Uterus (tissue), 2 donors: ENCODE measurements at regions not wholly inside any gene's neighbourhood (a gene's known extent, or its start where the extent isn't known, plus 50 kb on each side); places are given as distances from the start of the nearest gene placed in this dataset.

Experiments used
- POLR2A ChIP-seq, 2 donors: fragments of 450-650 bp; IDR thresholded peaks; one replicate each; pipeline ENCODE4 v1.6.1; 2016; ENCODE audit warnings: antibody characterized with exemption in 2 of 2, mild to moderate bottlenecking in 1 of 2, moderate library complexity in 1 of 2
- TF ChIP-seq, protein P1 (sequence below), 4 experiments: fragments of 200-600 bp in 2 of 4; fragments of 450-650 bp in 2 of 4; sonication (generic) in 2 of 4; IDR thresholded peaks; one replicate each; pipeline ENCODE4 v1.5.1; 2016 to 2019; ENCODE audit warnings: antibody characterized with exemption in 4 of 4, mild to moderate bottlenecking in 2 of 4, moderate library complexity in 1 of 4

DNA sequence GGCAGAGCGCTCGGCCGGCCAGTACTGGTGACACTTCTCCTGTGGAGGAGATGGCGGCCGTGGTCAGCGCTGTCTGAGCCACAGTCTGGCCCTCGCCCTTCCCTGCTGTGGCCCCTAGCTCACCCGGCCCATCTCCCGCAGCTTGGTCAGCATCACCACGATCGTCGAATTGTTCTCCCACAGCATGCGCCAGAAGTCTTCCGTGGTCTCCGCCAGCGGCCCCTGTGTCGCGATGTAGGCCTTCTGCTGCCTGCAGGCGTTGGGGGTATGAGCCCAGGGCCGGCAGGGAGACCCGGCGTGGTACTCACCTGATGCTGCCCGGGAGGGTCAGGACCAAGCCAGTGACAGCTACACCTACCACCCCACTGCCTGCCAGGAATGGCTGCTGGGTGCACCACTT, 130.1 kb downstream of the PTPRS start:
- TF ChIP-seq, protein P1, sequence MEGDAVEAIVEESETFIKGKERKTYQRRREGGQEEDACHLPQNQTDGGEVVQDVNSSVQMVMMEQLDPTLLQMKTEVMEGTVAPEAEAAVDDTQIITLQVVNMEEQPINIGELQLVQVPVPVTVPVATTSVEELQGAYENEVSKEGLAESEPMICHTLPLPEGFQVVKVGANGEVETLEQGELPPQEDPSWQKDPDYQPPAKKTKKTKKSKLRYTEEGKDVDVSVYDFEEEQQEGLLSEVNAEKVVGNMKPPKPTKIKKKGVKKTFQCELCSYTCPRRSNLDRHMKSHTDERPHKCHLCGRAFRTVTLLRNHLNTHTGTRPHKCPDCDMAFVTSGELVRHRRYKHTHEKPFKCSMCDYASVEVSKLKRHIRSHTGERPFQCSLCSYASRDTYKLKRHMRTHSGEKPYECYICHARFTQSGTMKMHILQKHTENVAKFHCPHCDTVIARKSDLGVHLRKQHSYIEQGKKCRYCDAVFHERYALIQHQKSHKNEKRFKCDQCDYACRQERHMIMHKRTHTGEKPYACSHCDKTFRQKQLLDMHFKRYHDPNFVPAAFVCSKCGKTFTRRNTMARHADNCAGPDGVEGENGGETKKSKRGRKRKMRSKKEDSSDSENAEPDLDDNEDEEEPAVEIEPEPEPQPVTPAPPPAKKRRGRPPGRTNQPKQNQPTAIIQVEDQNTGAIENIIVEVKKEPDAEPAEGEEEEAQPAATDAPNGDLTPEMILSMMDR (IDR thresholded peaks at IDR 0.05) = no peak
- no peak for TF ChIP-seq POLR2A (IDR thresholded peaks at IDR 0.05)
